ENCODE measurements at regions not wholly inside any gene's neighbourhood (a gene's known extent, or its start where the extent isn't known, plus 50 kb on each side); places are given as distances from the start of the nearest gene placed in this dataset.
"Not testable (repeated sequence)": the region's sequence is repeated elsewhere in the genome, so short reads cannot be mapped to it uniquely, and the experiment has no call there.

- ATAC-seq = peak; percentile 60
- DNase-seq (ENCODE audit: missing footprints) = no peak
- intact Hi-C loops (cut with DNase I) = no loop called here
Observed at GRCh38 chr3:7977245-7978086, 524.2 kb upstream of the LMCD1 start.

DNA sequence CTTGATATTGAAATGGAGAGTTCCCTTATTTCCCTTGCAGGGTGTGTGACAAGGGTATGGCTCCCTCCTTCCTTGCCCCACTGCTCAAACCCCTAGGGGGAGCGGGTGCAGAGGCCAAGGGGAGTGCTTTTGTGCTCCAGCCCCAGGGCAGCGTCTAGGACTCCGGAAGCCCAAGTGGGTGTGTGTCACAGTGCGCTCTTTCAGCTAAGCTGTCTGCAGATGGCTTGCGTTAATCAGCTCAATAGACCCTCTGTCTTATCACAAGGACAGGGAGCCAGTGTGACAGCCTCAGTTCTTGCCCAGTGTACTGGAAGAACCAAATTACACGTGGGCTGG lies 523.6 kb upstream of the LMCD1 start:
- intact Hi-C loops (cut with DNase I) = no loop called here
- no peak for DNase-seq (ENCODE audit: missing footprints)
- peak; percentile 72 for ATAC-seq

- DNase-seq (ENCODE audit: missing footprints) = no peak
- no peak for ATAC-seq
- intact Hi-C loops (cut with DNase I) = no loop called here
Observed at GRCh38 chr3:7982126-7982525, 519.5 kb upstream of the LMCD1 start.

DNA sequence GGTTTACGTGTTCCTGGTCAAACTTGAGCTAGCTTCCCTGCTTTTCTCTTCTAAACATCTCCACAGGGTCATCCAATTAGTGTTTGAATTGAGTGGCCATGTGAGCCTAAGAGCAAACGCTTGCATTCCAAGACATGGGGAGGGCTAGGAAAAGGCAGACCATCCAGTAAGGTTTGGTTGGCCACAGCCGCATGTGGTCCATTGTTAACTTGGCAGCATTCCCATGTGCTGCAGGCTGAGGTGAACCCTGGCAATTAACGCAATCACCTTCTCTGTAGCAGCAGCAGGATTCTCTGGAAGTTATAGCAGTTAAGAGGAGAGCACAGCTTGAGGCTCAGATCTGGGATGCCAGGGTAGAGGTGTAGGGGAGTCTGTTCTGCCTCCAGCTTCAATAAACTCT lies 502.2 kb upstream of the LMCD1 start:
- no peak for DNase-seq (ENCODE audit: missing footprints)
- no peak for ATAC-seq
- intact Hi-C loops (cut with DNase I) = no loop called here

- no peak for ATAC-seq
- DNase-seq (ENCODE audit: missing footprints) = no peak
- intact Hi-C loops (cut with DNase I) = no loop called here
Observed at GRCh38 chr3:8001307-8001706, 500.3 kb upstream of the LMCD1 start.

- no peak for DNase-seq (ENCODE audit: missing footprints)
- intact Hi-C loops (cut with DNase I) = no loop called here
- peak; percentile 86 for ATAC-seq
Observed at GRCh38 chr3:8001712-8002111, 499.9 kb upstream of the LMCD1 start.

- ATAC-seq = no peak
- intact Hi-C loops (cut with DNase I) = no loop called here
- DNase-seq (ENCODE audit: missing footprints) = no peak
Observed at GRCh38 chr3:8011902-8012301, 489.7 kb upstream of the LMCD1 start.

GRCh38 chr3:8020047-8020841 lies 481.4 kb upstream of the LMCD1 start:
- intact Hi-C loops (cut with DNase I) = no loop called here
- DNase-seq (ENCODE audit: missing footprints) (no peak), ATAC-seq (no peak)

GRCh38 chr3:8027954-8028353 lies 473.7 kb upstream of the LMCD1 start:
- ATAC-seq (no peak), DNase-seq (ENCODE audit: missing footprints) (no peak)
- intact Hi-C loops (cut with DNase I) = no loop called here

- intact Hi-C loops (cut with DNase I) = no loop called here
- ATAC-seq = no peak
- DNase-seq (ENCODE audit: missing footprints) = no peak
Observed at GRCh38 chr3:8050283-8050682, 451.3 kb upstream of the LMCD1 start.

DNA sequence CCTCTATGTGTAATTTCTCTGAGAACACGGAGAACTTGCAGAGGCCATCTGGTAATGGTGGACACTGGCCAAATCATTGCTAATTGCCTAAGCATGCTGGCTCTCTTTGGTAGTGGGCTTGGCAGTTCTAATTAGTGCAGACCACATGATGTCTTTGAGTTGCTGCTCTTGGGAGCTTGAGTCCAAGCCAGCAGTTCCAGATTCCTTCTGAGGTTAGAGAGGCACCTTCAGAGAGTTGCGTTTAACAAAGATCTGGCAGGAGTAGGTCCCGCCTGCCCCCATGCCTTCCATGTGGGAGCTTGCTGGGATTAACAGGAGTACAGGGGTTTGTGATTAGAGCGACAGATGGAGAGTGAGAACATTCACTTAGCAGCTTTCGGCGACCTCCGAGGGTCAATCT lies 449.0 kb upstream of the LMCD1 start:
- ATAC-seq = peak; percentile 82
- intact Hi-C loops (cut with DNase I) = no loop called here
- no peak for DNase-seq (ENCODE audit: missing footprints)

GRCh38 chr3:8068135-8068534 lies 433.5 kb upstream of the LMCD1 start:
- ATAC-seq; intact Hi-C loops (cut with DNase I); DNase-seq (ENCODE audit: missing footprints): not testable (repeated sequence)

- no peak for ATAC-seq
- intact Hi-C loops (cut with DNase I) = no loop called here
- DNase-seq (ENCODE audit: missing footprints) = no peak
Observed at GRCh38 chr3:8069471-8069870, 432.2 kb upstream of the LMCD1 start.

- ATAC-seq (no peak), DNase-seq (ENCODE audit: missing footprints) (no peak)
- intact Hi-C loops (cut with DNase I) = no loop called here
Observed at GRCh38 chr3:8070011-8070410, 431.6 kb upstream of the LMCD1 start.

DNA sequence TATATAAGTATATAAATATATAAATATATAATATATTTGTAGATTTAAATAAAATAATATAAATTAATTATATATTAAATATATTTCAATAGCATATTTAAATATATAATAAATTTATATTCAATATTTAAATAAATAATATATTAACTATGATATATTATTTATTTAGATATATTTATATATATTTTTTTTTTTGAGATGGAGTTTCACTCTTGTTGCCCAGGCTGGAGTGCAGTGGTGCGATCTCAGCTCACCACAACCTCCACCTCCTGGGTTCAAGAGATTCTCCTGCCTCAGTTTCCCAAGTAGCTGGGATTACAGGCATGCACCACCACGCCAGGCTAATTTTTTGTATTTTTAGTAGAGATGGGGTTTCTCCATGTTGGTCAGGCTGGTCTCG lies 426.9 kb upstream of the LMCD1 start:
- ATAC-seq; DNase-seq (ENCODE audit: missing footprints); intact Hi-C loops (cut with DNase I): not testable (repeated sequence)

DNA sequence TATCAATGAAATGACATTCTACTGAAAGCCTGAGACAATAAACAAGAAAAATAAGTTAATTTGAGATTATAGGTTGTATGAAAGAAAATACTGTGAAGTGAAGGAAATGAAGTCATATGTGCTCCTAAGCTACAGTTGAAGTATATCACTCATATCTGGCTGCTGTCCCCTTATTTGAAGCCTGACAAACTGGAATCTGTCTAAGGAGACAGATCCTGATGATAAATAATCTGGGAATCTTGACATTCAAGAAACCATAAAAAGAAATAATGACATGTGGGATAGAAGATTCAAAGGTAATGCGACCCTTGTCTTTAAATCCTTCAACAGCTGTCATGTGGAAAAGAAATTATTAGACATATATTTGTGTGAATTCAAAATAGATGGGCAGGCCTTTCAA lies 424.5 kb upstream of the LMCD1 start:
- ATAC-seq = no peak
- DNase-seq (ENCODE audit: missing footprints) = no peak
- intact Hi-C loops (cut with DNase I) = no loop called here

DNA sequence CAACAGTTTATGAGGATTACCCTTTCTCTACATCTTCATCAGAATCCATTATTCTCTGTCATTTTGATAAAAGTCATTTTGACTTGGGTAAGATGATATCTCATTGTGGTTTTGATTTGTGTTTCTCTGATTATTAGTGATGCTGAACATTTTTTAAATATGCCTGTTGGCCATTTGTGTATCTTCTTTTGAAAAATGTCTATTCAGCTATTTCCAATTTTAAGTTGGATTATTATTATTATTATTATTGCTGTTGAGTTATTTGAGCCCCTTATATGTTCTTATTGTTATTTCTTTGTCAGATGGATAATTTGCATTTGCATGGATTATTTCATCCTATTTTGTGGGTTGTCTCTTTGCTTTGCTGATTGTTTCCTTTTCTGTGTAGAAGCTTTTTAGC lies 421.2 kb upstream of the LMCD1 start:
- ATAC-seq (no peak), DNase-seq (ENCODE audit: missing footprints) (no peak)
- intact Hi-C loops (cut with DNase I) = no loop called here

DNA sequence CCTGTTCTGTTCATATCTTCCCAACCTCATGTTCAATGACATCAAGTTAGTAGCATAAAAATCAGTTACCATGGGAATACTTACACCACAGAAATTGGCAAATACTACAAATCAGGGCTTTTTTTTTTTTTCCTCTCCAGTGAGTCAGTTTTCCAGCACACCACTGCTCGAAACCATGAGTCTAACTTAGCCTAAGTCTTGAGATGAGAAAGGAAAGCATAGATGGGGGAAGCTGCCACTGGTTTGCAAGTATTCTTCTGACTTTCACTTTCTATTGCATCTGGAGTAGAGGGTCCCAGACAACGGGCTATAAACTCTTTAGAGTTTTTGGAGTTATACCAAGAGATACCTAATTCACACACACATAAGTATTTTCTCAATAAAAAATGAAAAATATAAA lies 416.1 kb upstream of the LMCD1 start:
- DNase-seq (ENCODE audit: missing footprints) (no peak), ATAC-seq (no peak)
- intact Hi-C loops (cut with DNase I) = no loop called here

DNA sequence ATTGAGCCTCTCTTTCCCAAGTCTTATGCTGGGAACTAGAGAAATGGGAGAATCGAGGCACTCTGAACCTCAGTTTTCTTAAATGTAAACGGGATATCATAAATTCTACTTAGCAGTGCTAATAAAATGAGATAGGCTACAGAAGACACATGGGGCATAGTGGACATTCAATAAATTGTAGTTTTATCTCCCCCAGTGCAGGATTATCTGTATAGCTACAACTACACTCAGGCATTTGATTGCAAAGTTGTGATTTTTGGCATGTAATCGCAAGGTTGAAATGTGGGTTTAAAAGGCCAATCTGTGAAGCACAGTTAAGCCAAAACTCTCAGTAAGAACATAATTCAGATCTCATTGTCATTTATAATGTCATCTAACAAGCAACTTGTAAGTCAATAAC lies 413.7 kb upstream of the LMCD1 start:
- no peak for ATAC-seq
- intact Hi-C loops (cut with DNase I) = no loop called here
- no peak for DNase-seq (ENCODE audit: missing footprints)

DNA sequence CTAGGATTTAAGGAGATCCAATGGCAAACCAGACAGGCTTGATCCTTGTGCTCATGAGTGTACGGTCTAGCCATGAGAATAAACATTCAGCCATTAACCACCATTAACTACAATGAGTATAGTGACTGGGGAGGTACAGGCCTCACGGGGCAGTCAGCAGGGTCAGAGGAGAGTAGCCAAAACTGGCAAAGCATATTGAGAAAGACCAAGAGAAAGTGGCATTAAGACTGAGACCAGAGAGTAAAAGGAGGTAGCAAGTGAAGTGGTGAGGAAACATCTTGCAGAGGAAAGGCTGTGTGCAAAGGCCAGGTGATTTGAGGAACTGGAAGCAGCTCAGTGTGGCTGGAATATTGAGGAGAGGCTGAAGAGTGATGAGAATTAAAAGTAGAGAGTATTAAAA lies 407.2 kb upstream of the LMCD1 start:
- intact Hi-C loops (cut with DNase I) = no loop called here
- ATAC-seq = no peak
- DNase-seq (ENCODE audit: missing footprints) = no peak
